HEK293 (cell line): ENCODE measurements at regions not wholly inside any gene's neighbourhood (a gene's known extent, or its start where the extent isn't known, plus 50 kb on each side); places are given as distances from the start of the nearest gene placed in this dataset.

Source experiments
- CTCF ChIA-PET: fragments of 350-600 bp; formaldehyde crosslinking; extraction: SDS; loops from one replicate; lab custom pipeline; 2021; ENCODE audit warnings: antibody characterized with exemption; lab: Yijun Ruan, JAX
- POLR2A ChIA-PET: fragments of 300-600 bp; formaldehyde crosslinking; extraction: SDS; loops from one replicate; lab custom pipeline; 2020; ENCODE audit warnings: antibody characterized with exemption, inconsistent platforms; lab: Yijun Ruan, JAX
- H3K27ac ChIP-seq: fragments of 200-500 bp; sonication (Bioruptor generic); 2 replicates; pipeline ENCODE4 v1.5.1; 2014; ENCODE audit warnings: low read depth, low read length, control low read depth, inconsistent platforms; ENCODE audit errors: extremely low read depth
- H3K36me3 ChIP-seq, 2 experiments: fragments of 200-500 bp in 1 of 2; sonication (Bioruptor generic) in 1 of 2; 1 replicate in 1 of 2; 2 replicates in 1 of 2; pipeline ENCODE4 v1.5.1; 2014 to 2017; ENCODE audit warnings: inconsistent platforms in 2 of 2, low read length in 2 of 2; ENCODE audit not compliant: control insufficient read depth in 2 of 2, insufficient read depth in 1 of 2
- H3K4me1 ChIP-seq: fragments of 200-500 bp; sonication (Bioruptor generic); 2 replicates; pipeline ENCODE4 v1.5.1; 2014; ENCODE audit warnings: mild to moderate bottlenecking, low read length, inconsistent platforms; ENCODE audit not compliant: control insufficient read depth, insufficient read depth
- H3K4me3 ChIP-seq: 2 replicates; pipeline ENCODE4 v1.5.1; 2011; ENCODE audit warnings: low read depth, mild to moderate bottlenecking, control low read depth, low read length, moderate library complexity
- H3K9me3 ChIP-seq: fragments of 200-500 bp; sonication (Bioruptor generic); 2 replicates; pipeline ENCODE4 v1.5.1; 2014; ENCODE audit warnings: low read depth, low read length, inconsistent platforms; ENCODE audit not compliant: control insufficient read depth, insufficient read depth
- FEZF1 ChIP-seq: fragments of 450-650 bp; formaldehyde crosslinking; IDR thresholded peaks from 2 replicates; pipeline ENCODE4 v1.5.1; 2016; ENCODE audit warnings: missing biosample characterization, missing genetic modification characterization
- HOXA7 ChIP-seq: sonication (generic); formaldehyde crosslinking; IDR thresholded peaks from 2 replicates; pipeline ENCODE4 v1.8.1; 2022; ENCODE audit warnings: missing genetic modification reagents, borderline replicate concordance
- SETDB1 ChIP-seq: IDR thresholded peaks from one replicate; pipeline ENCODE4 v1.6.1; 2017; ENCODE audit warnings: mild to moderate bottlenecking, low read length, moderate library complexity, mixed read lengths; ENCODE audit not compliant: insufficient read length
- SP2 ChIP-seq: fragments of 450-650 bp; formaldehyde crosslinking; IDR thresholded peaks from 2 replicates; pipeline ENCODE4 v1.5.1; 2016; ENCODE audit warnings: missing biosample characterization, missing genetic modification characterization
- YY1 ChIP-seq: fragments of 450-650 bp; formaldehyde crosslinking; IDR thresholded peaks from 2 replicates; pipeline ENCODE4 v1.5.1; 2018; ENCODE audit warnings: missing biosample characterization, missing genetic modification characterization
- ZBTB48 ChIP-seq: fragments of 450-650 bp; formaldehyde crosslinking; IDR thresholded peaks from 2 replicates; pipeline ENCODE4 v1.5.1; 2016; ENCODE audit warnings: missing biosample characterization, missing genetic modification characterization
- ZFP69B ChIP-seq: fragments of 450-650 bp; formaldehyde crosslinking; IDR thresholded peaks from 2 replicates; pipeline ENCODE4 v1.5.1; 2016; ENCODE audit warnings: missing biosample characterization, missing genetic modification characterization
- ZNF133 ChIP-seq: fragments of 450-650 bp; formaldehyde crosslinking; IDR thresholded peaks from 2 replicates; pipeline ENCODE4 v1.5.1; 2016; ENCODE audit warnings: missing biosample characterization, missing genetic modification characterization
- ZNF24 ChIP-seq: fragments of 450-650 bp; formaldehyde crosslinking; IDR thresholded peaks from 2 replicates; pipeline ENCODE4 v1.5.1; 2016; ENCODE audit warnings: missing biosample characterization, missing genetic modification characterization
- ZNF248 ChIP-seq: fragments of 450-650 bp; formaldehyde crosslinking; IDR thresholded peaks from 2 replicates; pipeline ENCODE4 v1.5.1; 2017; ENCODE audit warnings: missing biosample characterization, missing genetic modification characterization
- ZNF350 ChIP-seq: fragments of 450-650 bp; formaldehyde crosslinking; IDR thresholded peaks from 2 replicates; pipeline ENCODE4 v1.5.0; 2017; ENCODE audit warnings: missing biosample characterization, mild to moderate bottlenecking, missing genetic modification characterization
- ZNF391 ChIP-seq: fragments of 450-650 bp; formaldehyde crosslinking; IDR thresholded peaks from 2 replicates; pipeline ENCODE4 v1.5.1; 2016; ENCODE audit warnings: low read depth, missing biosample characterization, missing genetic modification characterization, borderline replicate concordance
- ZNF530 ChIP-seq: fragments of 450-650 bp; formaldehyde crosslinking; IDR thresholded peaks from 2 replicates; pipeline ENCODE4 v1.5.1; 2016; ENCODE audit warnings: low read depth, missing biosample characterization, missing genetic modification characterization
- ZNF558 ChIP-seq: fragments of 450-650 bp; formaldehyde crosslinking; IDR thresholded peaks from 2 replicates; pipeline ENCODE4 v1.5.1; 2016; ENCODE audit warnings: missing biosample characterization, missing genetic modification characterization
- ZNF600 ChIP-seq: fragments of 450-650 bp; formaldehyde crosslinking; IDR thresholded peaks from 2 replicates; pipeline ENCODE4 v1.5.1; 2016; ENCODE audit warnings: missing biosample characterization, missing genetic modification characterization
- ZNF670 ChIP-seq: fragments of 450-650 bp; formaldehyde crosslinking; IDR thresholded peaks from 2 replicates; pipeline ENCODE4 v1.5.1; 2016; ENCODE audit warnings: missing biosample characterization, missing genetic modification characterization, low read depth
- ZNF747 ChIP-seq: fragments of 450-650 bp; formaldehyde crosslinking; IDR thresholded peaks from 2 replicates; pipeline ENCODE4 v1.5.1; 2016; ENCODE audit warnings: missing biosample characterization, missing genetic modification characterization
- ZNF768 ChIP-seq: fragments of 450-650 bp; formaldehyde crosslinking; IDR thresholded peaks from 2 replicates; pipeline ENCODE4 v1.5.1; 2018; ENCODE audit warnings: missing biosample characterization, mild to moderate bottlenecking, missing genetic modification characterization
- ZNF785 ChIP-seq: fragments of 450-650 bp; formaldehyde crosslinking; IDR thresholded peaks from 2 replicates; pipeline ENCODE4 v1.5.1; 2016; ENCODE audit warnings: missing biosample characterization, missing genetic modification characterization
- ZNF791 ChIP-seq: fragments of 450-650 bp; formaldehyde crosslinking; IDR thresholded peaks from 2 replicates; pipeline ENCODE4 v1.5.1; 2016; ENCODE audit warnings: missing biosample characterization, missing genetic modification characterization
- ZNF843 ChIP-seq: fragments of 450-650 bp; formaldehyde crosslinking; IDR thresholded peaks from 2 replicates; pipeline ENCODE4 v1.5.1; 2016; ENCODE audit warnings: missing biosample characterization, missing genetic modification characterization
- TF ChIP-seq, protein P1 (sequence below): fragments of 450-650 bp; formaldehyde crosslinking; IDR thresholded peaks from 2 replicates; pipeline ENCODE4 v1.5.1; 2016; ENCODE audit warnings: missing biosample characterization, missing genetic modification characterization
- TF ChIP-seq, protein P2 (sequence below): fragments of 450-650 bp; IDR thresholded peaks from 2 replicates; pipeline ENCODE4 v1.5.1; 2018; ENCODE audit warnings: missing biosample characterization, mild to moderate bottlenecking, missing genetic modification characterization
- TF ChIP-seq, protein P3 (sequence below): fragments of 450-650 bp; formaldehyde crosslinking; IDR thresholded peaks from 2 replicates; pipeline ENCODE4 v1.5.1; 2016; ENCODE audit warnings: missing biosample characterization, missing genetic modification characterization

DNA sequence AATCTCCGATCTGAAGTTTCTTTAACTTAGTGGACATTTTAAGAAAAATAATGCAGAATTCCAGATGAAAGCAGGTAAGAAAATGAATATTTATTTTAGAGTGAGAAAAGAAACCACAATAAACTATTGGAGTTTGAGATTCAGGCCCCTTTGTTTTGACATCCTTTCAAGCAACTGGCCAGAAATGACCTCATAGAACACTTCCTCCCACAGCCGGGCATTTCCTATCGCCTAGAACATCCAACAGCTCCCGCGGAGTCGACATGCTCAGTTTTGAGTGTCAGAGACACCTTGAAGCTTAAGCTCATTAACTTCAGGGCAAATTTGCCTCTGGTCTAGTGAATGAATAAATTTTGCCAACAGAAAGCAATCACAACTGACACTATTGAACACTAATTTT lies 369.2 kb downstream of the TLE4 start:
- Histone ChIP-seq H3K4me1 (no peaks in the 10 kb centered on the region), H3K36me3 (no peaks in the 10 kb centered on the region), H3K27ac (no peak overlapping the region), H3K9me3 (no peaks in the 10 kb centered on the region), H3K4me3 (no peak overlapping the region)
- CTCF ChIA-PET = no interaction called here
- TF ChIP-seq, protein P1, sequence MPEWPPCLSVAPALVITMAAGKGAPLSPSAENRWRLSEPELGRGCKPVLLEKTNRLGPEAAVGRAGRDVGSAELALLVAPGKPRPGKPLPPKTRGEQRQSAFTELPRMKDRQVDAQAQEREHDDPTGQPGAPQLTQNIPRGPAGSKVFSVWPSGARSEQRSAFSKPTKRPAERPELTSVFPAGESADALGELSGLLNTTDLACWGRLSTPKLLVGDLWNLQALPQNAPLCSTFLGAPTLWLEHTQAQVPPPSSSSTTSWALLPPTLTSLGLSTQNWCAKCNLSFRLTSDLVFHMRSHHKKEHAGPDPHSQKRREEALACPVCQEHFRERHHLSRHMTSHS (tag by site-specific recombination) = no peak
- no peak for TF ChIP-seq ZNF350 (tag by site-specific recombination)
- POLR2A ChIA-PET = no interaction called here

DNA sequence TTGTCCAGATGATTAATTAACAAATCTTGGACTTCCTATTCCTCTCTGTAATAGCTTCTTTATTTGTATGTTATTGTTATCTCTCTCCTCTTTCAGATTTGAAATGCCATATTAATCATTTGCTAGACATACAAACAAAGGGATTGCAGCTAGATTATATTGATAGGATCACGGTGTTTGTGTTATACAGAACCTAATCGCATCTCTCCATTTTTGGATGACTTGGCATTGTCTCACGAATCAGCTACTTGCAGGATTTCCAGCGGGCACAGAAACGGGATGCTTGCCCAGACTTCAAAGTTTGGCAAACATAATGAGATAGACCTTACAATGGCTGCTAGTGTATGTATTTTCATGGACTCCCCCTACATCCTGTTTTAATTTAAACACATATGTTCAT lies 368.1 kb downstream of the TLE4 start:
- Histone ChIP-seq H3K4me1 (no peaks in the 10 kb centered on the region), H3K4me3 (no peak overlapping the region), H3K36me3 (no peaks in the 10 kb centered on the region), H3K9me3 (no peaks in the 10 kb centered on the region), H3K27ac (no peak overlapping the region)
- no peak for TF ChIP-seq ZNF248 (tag by site-specific recombination)
- TF ChIP-seq ZNF600 = no peak
- no peak for TF ChIP-seq ZNF768
- TF ChIP-seq ZNF785 (tag by site-specific recombination) = no peak
- no peak for TF ChIP-seq ZBTB48
- no peak for TF ChIP-seq ZFP69B (tag by site-specific recombination)
- TF ChIP-seq SP2 (tag by site-specific recombination) = no peak
- TF ChIP-seq SETDB1 = no peak
- TF ChIP-seq HOXA7 (CRISPR knock-in tag) = no peak
- TF ChIP-seq ZNF843 (tag by site-specific recombination) = no peak
- TF ChIP-seq, protein P2, sequence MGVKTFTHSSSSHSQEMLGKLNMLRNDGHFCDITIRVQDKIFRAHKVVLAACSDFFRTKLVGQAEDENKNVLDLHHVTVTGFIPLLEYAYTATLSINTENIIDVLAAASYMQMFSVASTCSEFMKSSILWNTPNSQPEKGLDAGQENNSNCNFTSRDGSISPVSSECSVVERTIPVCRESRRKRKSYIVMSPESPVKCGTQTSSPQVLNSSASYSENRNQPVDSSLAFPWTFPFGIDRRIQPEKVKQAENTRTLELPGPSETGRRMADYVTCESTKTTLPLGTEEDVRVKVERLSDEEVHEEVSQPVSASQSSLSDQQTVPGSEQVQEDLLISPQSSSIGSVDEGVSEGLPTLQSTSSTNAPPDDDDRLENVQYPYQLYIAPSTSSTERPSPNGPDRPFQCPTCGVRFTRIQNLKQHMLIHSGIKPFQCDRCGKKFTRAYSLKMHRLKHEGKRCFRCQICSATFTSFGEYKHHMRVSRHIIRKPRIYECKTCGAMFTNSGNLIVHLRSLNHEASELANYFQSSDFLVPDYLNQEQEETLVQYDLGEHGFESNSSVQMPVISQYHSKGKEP = no peak
- TF ChIP-seq ZNF391 (tag by site-specific recombination) = no peak
- TF ChIP-seq ZNF530 (tag by site-specific recombination) = no peak
- TF ChIP-seq, protein P3, sequence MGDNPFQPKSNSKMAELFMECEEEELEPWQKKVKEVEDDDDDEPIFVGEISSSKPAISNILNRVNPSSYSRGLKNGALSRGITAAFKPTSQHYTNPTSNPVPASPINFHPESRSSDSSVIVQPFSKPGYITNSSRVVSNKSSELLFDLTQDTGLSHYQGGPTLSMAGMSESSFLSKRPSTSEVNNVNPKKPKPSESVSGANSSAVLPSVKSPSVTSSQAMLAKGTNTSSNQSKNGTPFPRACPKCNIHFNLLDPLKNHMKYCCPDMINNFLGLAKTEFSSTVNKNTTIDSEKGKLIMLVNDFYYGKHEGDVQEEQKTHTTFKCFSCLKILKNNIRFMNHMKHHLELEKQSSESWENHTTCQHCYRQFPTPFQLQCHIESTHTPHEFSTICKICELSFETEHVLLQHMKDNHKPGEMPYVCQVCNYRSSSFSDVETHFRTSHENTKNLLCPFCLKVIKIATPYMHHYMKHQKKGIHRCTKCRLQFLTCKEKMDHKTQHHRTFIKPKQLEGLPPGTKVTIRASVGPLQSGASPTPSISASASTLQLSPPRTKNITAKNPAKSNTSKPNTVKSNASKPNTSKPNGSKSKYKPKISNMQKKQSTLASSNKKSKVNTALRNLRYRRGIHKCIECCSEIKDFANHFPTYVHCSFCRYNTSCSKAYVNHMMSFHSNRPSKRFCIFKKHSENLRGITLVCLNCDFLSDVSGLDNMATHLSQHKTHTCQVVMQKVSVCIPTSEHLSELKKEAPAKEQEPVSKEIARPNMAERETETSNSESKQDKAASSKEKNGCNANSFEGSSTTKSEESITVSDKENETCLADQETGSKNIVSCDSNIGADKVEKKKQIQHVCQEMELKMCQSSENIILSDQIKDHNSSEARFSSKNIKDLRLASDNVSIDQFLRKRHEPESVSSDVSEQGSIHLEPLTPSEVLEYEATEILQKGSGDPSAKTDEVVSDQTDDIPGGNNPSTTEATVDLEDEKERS = no peak
- TF ChIP-seq ZNF747 (tag by site-specific recombination) = no peak
- no peak for TF ChIP-seq ZNF24 (tag by site-specific recombination)
- no peak for TF ChIP-seq YY1
- no peak for TF ChIP-seq ZNF670 (tag by site-specific recombination)
- CTCF ChIA-PET = no interaction called here
- POLR2A ChIA-PET = no interaction called here

DNA sequence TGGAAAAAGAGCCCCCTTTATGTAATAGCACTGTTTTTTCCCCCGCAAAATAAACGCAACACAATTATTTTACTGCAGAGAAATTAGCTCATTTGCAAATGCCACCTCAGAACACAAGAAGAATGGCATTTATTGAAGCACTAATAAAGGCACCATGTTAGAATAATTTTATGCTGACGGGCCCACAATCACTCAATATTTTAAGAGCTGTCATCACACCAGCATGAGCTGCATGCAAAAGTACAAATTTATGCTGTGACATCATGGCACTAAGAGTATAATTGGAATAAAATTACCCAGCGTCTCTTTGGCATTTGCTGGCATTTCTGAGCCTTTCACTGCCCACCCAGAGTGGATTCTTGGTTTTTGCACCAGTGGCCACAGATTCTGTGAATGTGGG lies 364.6 kb downstream of the TLE4 start:
- Histone ChIP-seq H3K4me1 (no peaks in the 10 kb centered on the region), H3K9me3 (no peaks in the 10 kb centered on the region), H3K27ac (no peak overlapping the region), H3K4me3 (no peak overlapping the region), H3K36me3 (no peaks in the 10 kb centered on the region)
- POLR2A ChIA-PET = no interaction called here
- CTCF ChIA-PET = no interaction called here
- TF ChIP-seq ZNF558 (tag by site-specific recombination) (no peak), ZNF133 (tag by site-specific recombination) (no peak), FEZF1 (peak; percentile 32; the same call in 1 of the 2 replicates), ZNF791 (tag by site-specific recombination) (no peak)
